ENCODE measurements at regions not wholly inside any gene's neighbourhood (a gene's known extent, or its start where the extent isn't known, plus 50 kb on each side); places are given as distances from the start of the nearest gene placed in this dataset.

DNA sequence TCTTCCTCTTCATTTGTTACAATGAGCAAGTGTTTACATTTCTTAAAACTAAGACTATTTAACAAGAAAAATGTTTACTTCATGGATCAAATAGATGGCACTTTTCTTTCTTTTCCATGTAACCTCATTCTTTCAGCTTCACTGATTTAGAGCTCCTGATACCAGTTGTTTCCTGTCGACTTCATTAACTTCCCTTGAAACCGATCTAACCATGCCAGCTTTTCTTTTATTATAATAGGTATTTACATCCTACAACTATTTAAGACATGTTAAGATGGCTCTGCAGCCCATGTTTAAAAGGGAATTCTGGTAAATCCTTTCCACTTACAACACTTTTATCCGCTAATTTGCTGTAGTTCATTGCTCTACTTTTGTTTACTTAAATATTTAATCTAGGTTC, 107.3 kb upstream of the DCN start:
- TF ChIP-seq CTCF (IDR thresholded peaks at IDR 0.05) (no peak), POLR2AphosphoS5 (IDR thresholded peaks at IDR 0.05; ENCODE audit: low read depth, low read length) (no peak), SIN3A (IDR thresholded peaks at IDR 0.05; ENCODE audit: borderline replicate concordance, insufficient read depth, low read depth, low read length) (no peak), TCF7L2 (IDR thresholded peaks at IDR 0.05; ENCODE audit: low read depth, low read length) (no peak)
- TF ChIP-seq, protein P1, sequence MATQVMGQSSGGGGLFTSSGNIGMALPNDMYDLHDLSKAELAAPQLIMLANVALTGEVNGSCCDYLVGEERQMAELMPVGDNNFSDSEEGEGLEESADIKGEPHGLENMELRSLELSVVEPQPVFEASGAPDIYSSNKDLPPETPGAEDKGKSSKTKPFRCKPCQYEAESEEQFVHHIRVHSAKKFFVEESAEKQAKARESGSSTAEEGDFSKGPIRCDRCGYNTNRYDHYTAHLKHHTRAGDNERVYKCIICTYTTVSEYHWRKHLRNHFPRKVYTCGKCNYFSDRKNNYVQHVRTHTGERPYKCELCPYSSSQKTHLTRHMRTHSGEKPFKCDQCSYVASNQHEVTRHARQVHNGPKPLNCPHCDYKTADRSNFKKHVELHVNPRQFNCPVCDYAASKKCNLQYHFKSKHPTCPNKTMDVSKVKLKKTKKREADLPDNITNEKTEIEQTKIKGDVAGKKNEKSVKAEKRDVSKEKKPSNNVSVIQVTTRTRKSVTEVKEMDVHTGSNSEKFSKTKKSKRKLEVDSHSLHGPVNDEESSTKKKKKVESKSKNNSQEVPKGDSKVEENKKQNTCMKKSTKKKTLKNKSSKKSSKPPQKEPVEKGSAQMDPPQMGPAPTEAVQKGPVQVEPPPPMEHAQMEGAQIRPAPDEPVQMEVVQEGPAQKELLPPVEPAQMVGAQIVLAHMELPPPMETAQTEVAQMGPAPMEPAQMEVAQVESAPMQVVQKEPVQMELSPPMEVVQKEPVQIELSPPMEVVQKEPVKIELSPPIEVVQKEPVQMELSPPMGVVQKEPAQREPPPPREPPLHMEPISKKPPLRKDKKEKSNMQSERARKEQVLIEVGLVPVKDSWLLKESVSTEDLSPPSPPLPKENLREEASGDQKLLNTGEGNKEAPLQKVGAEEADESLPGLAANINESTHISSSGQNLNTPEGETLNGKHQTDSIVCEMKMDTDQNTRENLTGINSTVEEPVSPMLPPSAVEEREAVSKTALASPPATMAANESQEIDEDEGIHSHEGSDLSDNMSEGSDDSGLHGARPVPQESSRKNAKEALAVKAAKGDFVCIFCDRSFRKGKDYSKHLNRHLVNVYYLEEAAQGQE (IDR thresholded peaks at IDR 0.05; ENCODE audit: insufficient read depth in 1 of 2, low read depth in 2 of 2, low read length in 1 of 2): no peak
